LNCaP clone FGC (cell line): ENCODE measurements at regions not wholly inside any gene's neighbourhood (a gene's known extent, or its start where the extent isn't known, plus 50 kb on each side); places are given as distances from the start of the nearest gene placed in this dataset.

Experiments used
- DNase-seq: peaks from one replicate; pipeline ENCODE4 v3.0.0-alpha.2; 2011; ENCODE audit warnings: low read depth
- H3K4me3 ChIP-seq: 2 replicates; pipeline ENCODE4 v1.5.1; 2011; ENCODE audit warnings: mild to moderate bottlenecking, low read depth, low read length, control low read depth
- CTCF ChIP-seq: IDR thresholded peaks from 2 replicates; pipeline ENCODE4 v1.5.1; 2012; ENCODE audit warnings: mild to moderate bottlenecking; ENCODE audit not compliant: control insufficient read depth, insufficient read depth; ENCODE audit errors: extremely low read depth

- DNase-seq = no peak
- no peak for TF ChIP-seq CTCF
- H3K4me3 ChIP-seq = no peak overlapping the region
Measured at GRCh38 chr18:22556222-22557167, 138.8 kb upstream of the CTAGE1 start.

DNA sequence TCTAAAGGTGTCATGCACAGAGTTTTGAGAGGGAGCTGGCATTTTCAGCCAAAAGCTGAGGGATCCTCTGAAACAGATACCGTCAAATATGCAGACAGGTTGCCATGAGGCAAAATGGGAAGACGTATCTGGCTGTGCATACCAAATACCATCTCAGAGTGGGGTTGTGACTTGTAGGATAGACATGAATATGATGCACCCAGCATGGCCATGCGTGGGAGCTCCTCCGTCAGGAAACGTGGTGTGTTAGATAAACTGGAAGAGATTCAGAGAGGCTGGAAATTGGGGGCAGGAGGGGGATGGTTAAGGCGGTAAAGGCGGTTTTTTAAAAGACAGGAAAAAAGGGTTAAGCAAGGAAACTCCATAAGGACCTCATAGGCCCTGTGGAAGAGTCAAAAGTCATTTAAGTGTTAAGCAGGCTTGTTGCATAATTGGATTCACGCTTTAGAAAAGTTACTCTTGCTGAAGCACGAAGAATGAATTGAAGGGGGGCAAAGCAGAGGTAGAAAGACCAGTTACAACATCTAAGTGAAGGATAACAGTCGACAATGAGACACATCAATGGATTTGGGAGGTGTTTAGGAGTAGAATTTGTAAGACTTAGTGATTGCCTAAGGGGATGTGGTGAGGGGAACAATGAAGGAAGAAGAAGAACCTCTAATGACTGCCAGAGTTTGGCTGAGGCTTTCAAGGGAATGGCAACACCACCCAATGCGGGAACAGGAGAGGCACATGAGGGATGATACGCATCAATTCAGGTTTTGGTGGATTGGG, 139.6 kb upstream of the CTAGE1 start:
- no peak overlapping the region for H3K4me3 ChIP-seq
- DNase-seq = no peak
- TF ChIP-seq CTCF = no peak

DNA sequence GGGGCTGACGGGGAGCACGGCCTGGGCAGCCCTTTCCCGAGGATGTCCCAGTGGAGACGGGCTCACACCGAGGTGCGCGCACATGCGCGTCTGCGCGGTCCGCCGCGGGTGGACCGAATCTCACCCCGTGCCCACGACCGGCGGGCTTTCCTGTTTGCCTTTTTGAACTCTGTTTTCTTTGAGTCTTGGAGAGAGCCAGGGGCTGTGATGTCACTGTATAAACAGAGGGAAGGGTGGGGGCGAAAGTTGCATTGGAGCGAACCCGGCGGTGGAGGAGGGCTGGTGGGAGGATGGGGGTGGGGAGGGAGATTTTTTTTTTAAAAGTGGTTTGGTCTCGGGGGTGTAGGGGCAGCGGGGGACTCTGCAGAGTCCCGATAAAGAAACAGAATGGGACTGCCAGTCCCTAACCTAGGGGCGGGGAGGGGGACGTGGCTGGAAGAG, 141.2 kb upstream of the CTAGE1 start:
- TF ChIP-seq CTCF = no peak
- no peak overlapping the region for H3K4me3 ChIP-seq
- no peak for DNase-seq

GRCh38 chr18:22559414-22560274, 141.9 kb upstream of the CTAGE1 start:
- DNase-seq = no peak
- TF ChIP-seq CTCF = no peak
- H3K4me3 ChIP-seq = no peak overlapping the region

DNA sequence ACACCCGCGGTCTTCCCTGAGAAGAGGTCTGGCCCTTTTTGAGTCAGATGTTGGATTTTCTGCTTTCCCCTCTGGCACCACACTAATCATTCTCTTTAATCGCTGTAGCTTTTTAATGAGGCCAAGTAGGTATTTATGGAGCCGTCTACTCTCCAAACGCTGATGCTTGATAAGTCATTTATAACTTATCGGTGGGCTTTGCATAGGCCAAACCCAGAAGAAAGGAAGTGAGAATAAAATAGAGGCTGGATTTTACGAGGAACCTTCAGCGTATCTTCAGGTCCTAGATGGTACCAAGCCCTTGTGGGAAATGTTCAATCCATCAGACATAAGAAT, 142.5 kb upstream of the CTAGE1 start:
- DNase-seq = no peak
- H3K4me3 ChIP-seq = no peak overlapping the region
- TF ChIP-seq CTCF = no peak

DNA sequence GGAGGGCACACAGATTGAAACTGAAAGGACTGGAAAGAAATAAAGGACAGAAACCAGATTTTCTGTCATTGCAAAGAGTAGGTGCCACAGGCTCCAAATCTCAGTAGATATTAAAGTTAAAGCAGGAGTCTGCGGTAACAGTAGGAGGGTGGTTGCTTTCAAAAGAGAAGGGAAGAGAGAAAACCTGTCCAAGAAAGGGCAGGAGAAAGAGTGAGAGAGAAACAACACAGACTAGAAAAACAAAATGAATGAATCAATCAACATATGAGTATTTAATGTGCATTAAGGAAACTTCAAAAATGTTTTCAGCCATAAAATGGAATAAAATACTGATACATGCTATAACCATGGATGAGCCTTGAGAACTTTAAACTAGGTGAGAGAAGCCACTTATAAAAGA, 143.1 kb upstream of the CTAGE1 start:
- TF ChIP-seq CTCF = no peak
- H3K4me3 ChIP-seq = no peak overlapping the region
- no peak for DNase-seq
